Mucosa of rectum (tissue), 2 donors: ENCODE measurements at regions not wholly inside any gene's neighbourhood (a gene's known extent, or its start where the extent isn't known, plus 50 kb on each side); places are given as distances from the start of the nearest gene placed in this dataset.

ENCODE experiments used
- H3K27ac ChIP-seq, 2 donors: one replicate each; pipeline ENCODE4 v1.7.0; 2013; ENCODE audit warnings: inconsistent platforms in 2 of 2, low read depth in 2 of 2, low read length in 2 of 2
- H3K27me3 ChIP-seq, 2 donors: one replicate each; pipeline ENCODE4 v1.7.0; 2013; ENCODE audit warnings: low read length in 2 of 2; ENCODE audit not compliant: control insufficient read depth in 2 of 2, insufficient read depth in 2 of 2
- H3K36me3 ChIP-seq, 2 donors: one replicate each; pipeline ENCODE4 v1.7.0; 2013; ENCODE audit warnings: low read length in 2 of 2; ENCODE audit not compliant: control insufficient read depth in 2 of 2, insufficient read depth in 2 of 2
- H3K4me1 ChIP-seq, 2 donors: one replicate each; pipeline ENCODE4 v1.7.0; 2013; ENCODE audit warnings: low read length in 2 of 2, mild to moderate bottlenecking in 1 of 2; ENCODE audit not compliant: control insufficient read depth in 2 of 2, insufficient read depth in 2 of 2
- H3K4me3 ChIP-seq, 2 donors: one replicate each; pipeline ENCODE4 v1.7.0; 2013; ENCODE audit warnings: low read length in 2 of 2
- H3K9ac ChIP-seq, 2 donors: one replicate each; pipeline ENCODE4 v1.7.0; 2013; ENCODE audit warnings: low read length in 2 of 2, low read depth in 1 of 2, mild to moderate bottlenecking in 1 of 2
- H3K9me3 ChIP-seq, 2 donors: one replicate each; pipeline ENCODE4 v1.7.0; 2013; ENCODE audit warnings: low read length in 2 of 2; ENCODE audit not compliant: control insufficient read depth in 2 of 2
- donor health status: healthy.
- donor health status: Normal muscosa, but diverticular disease.

- H3K9ac ChIP-seq: no peak overlapping the region
- no peaks in the 10 kb centered on the region for H3K4me1 ChIP-seq
- H3K9me3 ChIP-seq: no peaks in the 10 kb centered on the region
- no peaks in the 10 kb centered on the region for H3K36me3 ChIP-seq
- no peaks in the 10 kb centered on the region for H3K27me3 ChIP-seq
- H3K27ac ChIP-seq: no peak overlapping the region
- H3K4me3 ChIP-seq: no peak overlapping the region
Measured at GRCh38 chr15:35150361-35150760, 65.3 kb upstream of the NANOGP8 start.

DNA sequence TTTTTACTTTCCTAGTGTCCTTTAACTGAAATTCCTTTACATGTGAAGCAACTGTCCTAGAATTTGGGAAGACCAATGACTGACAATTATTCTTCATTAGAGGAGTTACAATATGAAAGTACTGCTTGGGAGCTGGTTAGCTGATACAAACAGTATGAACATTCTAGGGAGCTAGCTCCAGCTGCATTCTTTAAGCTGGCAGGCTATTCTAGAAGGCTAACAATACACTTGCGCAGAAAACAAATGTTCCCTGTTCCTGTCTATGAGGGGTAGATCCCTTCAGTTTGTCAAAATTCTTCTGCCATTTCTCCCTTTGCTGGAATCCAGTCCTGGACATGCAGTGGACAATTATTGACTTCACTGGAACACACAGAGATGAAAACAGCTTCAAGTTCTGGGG is 60.2 kb upstream of the NANOGP8 start:
- H3K27ac ChIP-seq: no peak overlapping the region
- H3K27me3 ChIP-seq: no peaks in the 10 kb centered on the region
- H3K4me3 ChIP-seq: no peak overlapping the region
- no peaks in the 10 kb centered on the region for H3K4me1 ChIP-seq
- no peaks in the 10 kb centered on the region for H3K36me3 ChIP-seq
- no peak overlapping the region for H3K9ac ChIP-seq
- H3K9me3 ChIP-seq: no peaks in the 10 kb centered on the region

- Histone ChIP-seq H3K9me3 (no peaks in the 10 kb centered on the region), H3K27ac (no peak overlapping the region), H3K27me3 (no peaks in the 10 kb centered on the region), H3K4me1 (no peaks in the 10 kb centered on the region), H3K36me3 (no peaks in the 10 kb centered on the region), H3K4me3 (no peak overlapping the region), H3K9ac (no peak overlapping the region)
Measured at GRCh38 chr15:35142578-35142977, 57.5 kb upstream of the NANOGP8 start.

DNA sequence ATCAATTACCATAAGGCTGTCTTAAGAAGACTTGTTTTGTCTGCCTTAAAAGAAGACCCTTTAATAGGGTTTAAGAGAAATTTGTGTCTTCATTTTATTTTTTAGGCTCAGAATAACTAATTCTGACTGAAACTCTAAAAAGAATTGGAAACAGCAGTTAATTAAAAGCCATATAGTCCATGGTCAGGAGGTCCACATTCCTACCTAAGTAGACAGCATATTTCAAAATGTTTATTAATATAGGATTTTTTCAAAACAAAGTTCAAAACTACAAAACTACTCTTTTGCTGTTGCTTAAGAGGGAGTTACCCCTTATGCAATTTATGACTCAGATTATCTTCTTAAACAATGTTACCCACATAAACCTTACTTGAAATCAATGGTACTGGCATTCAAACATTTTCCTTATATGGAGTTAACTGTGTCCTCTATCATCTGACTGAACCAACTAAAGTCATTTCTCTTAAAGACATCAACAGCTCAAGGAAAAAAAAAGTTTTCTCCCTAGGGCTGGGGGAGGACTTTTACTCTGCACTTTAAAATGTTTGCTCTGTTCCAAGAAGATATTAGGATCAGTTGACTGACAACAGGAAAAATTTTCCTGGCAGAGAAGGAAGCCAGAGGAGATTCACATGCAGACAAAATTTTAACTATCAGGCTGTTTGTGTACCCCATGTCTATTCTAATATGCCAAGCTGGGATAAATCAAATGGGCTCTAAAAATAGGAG is 56.8 kb upstream of the NANOGP8 start:
- no peaks in the 10 kb centered on the region for H3K36me3 ChIP-seq
- H3K27ac ChIP-seq: no peak overlapping the region
- H3K4me1 ChIP-seq: no peaks in the 10 kb centered on the region
- H3K9me3 ChIP-seq: no peaks in the 10 kb centered on the region
- no peak overlapping the region for H3K9ac ChIP-seq
- H3K4me3 ChIP-seq: no peak overlapping the region
- no peaks in the 10 kb centered on the region for H3K27me3 ChIP-seq

GRCh38 chr15:35139822-35140221 is 54.7 kb upstream of the NANOGP8 start:
- Histone ChIP-seq H3K9ac (no peak overlapping the region), H3K36me3 (no peaks in the 10 kb centered on the region), H3K9me3 (no peaks in the 10 kb centered on the region), H3K27ac (no peak overlapping the region), H3K27me3 (no peaks in the 10 kb centered on the region), H3K4me3 (no peak overlapping the region), H3K4me1 (no peaks in the 10 kb centered on the region)

DNA sequence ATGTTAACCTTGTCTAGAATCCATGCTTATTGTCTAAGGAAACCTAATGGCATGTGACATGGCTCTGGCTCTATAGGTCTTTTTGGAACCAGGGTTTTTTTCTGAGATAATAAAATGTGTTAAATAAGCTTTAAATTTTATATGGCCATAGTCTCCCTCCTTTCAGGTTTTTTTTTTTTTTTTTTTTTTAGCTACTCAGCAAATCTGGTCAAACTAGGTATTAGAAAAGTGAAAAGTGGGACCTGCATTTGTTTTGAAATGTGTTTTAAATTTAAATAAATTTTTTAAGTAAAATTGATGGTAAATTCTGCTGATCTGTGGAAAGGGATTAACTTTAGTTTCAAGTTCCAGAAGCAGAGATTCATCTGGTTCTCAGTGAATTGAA is 52.1 kb upstream of the NANOGP8 start:
- no peaks in the 10 kb centered on the region for H3K9me3 ChIP-seq
- H3K36me3 ChIP-seq: no peaks in the 10 kb centered on the region
- no peaks in the 10 kb centered on the region for H3K4me1 ChIP-seq
- no peak overlapping the region for H3K27ac ChIP-seq
- H3K4me3 ChIP-seq: no peak overlapping the region
- no peak overlapping the region for H3K9ac ChIP-seq
- H3K27me3 ChIP-seq: no peaks in the 10 kb centered on the region

- no peak overlapping the region for H3K9ac ChIP-seq
- H3K27ac ChIP-seq: no peak overlapping the region
- no peaks in the 10 kb centered on the region for H3K27me3 ChIP-seq
- H3K4me3 ChIP-seq: no peak overlapping the region
- H3K36me3 ChIP-seq: no peaks in the 10 kb centered on the region
- H3K4me1 ChIP-seq: no peaks in the 10 kb centered on the region
- H3K9me3 ChIP-seq: no peaks in the 10 kb centered on the region
Measured at GRCh38 chr15:35136321-35137189, 51.5 kb upstream of the NANOGP8 start.
